ENCODE measurements at regions not wholly inside any gene's neighbourhood (a gene's known extent, or its start where the extent isn't known, plus 50 kb on each side); places are given as distances from the start of the nearest gene placed in this dataset.
A peak's percentile ranks its signal among the peaks of the same experiment; 100 is the strongest.
"Not testable (repeated sequence)": the region's sequence is repeated elsewhere in the genome, so short reads cannot be mapped to it uniquely, and the experiment has no call there.

- no peak for TF ChIP-seq TEAD4 (CRISPR knock-in tag; IDR thresholded peaks at IDR 0.05)
Observed at GRCh38 chr15:46089467-46089935, 454.7 kb downstream of the SQOR start (continued).

GRCh38 chr15:46091860-46092450, 457.1 kb downstream of the SQOR start:
- TF ChIP-seq CTCF (IDR thresholded peaks at IDR 0.05) = peak; percentile 71
- TF ChIP-seq ESRRA (CRISPR knock-in tag; IDR thresholded peaks at IDR 0.05; ENCODE audit: borderline replicate concordance) = no peak
- no peak for TF ChIP-seq PREB (CRISPR knock-in tag; IDR thresholded peaks at IDR 0.05; ENCODE audit: borderline replicate concordance)
- no peak overlapping the region for H3K27ac Mint-ChIP-seq
- no peak overlapping the region for H3K4me3 Mint-ChIP-seq
- H3K36me3 Mint-ChIP-seq = peaks cover 7% of the 10 kb centered on the region
- DNase-seq (ENCODE audit: low spot score) (peak; percentile 38), ATAC-seq (peak; percentile 73)
- CTCF ChIA-PET = interaction anchor here (0.6 to 1.3 kb wide), 11 partner anchors 9 to 228 kb away, joined by 3 to 8 read pairs (median 3); no protein-coding TSS in a partner anchor
- H3K27me3 Mint-ChIP-seq (ENCODE audit: low read depth) = no peaks in the 10 kb centered on the region; the same call in 1 of the 2 replicates
- peaks cover 16% of the 10 kb centered on the region for H3K9me3 Mint-ChIP-seq
- peaks cover 18% of the 10 kb centered on the region for H3K4me1 Mint-ChIP-seq
- POLR2A ChIA-PET = no interaction called here

- H3K36me3 Mint-ChIP-seq = peaks cover 20% of the 10 kb centered on the region
- ATAC-seq; H3K27ac Mint-ChIP-seq; POLR2A ChIA-PET; H3K27me3 Mint-ChIP-seq (ENCODE audit: low read depth); CTCF ChIA-PET; DNase-seq (ENCODE audit: low spot score); H3K4me3 Mint-ChIP-seq; H3K4me1 Mint-ChIP-seq: not testable (repeated sequence)
- peaks cover 53% of the 10 kb centered on the region for H3K9me3 Mint-ChIP-seq
Observed at GRCh38 chr15:46098006-46098405, 463.2 kb downstream of the SQOR start.

GRCh38 chr15:46110755-46111154, 475.9 kb downstream of the SQOR start:
- no peak for ATAC-seq
- CTCF ChIA-PET = no interaction called here
- no peak for TF ChIP-seq E2F4 (CRISPR knock-in tag; IDR thresholded peaks at IDR 0.05; ENCODE audit: borderline replicate concordance, low read depth)
- TF ChIP-seq GABPB1 (CRISPR knock-in tag; IDR thresholded peaks at IDR 0.05) = no peak
- TF ChIP-seq ZNF281 (CRISPR knock-in tag; IDR thresholded peaks at IDR 0.05) = no peak
- no peak for TF ChIP-seq ESRRA (CRISPR knock-in tag; IDR thresholded peaks at IDR 0.05; ENCODE audit: borderline replicate concordance)
- no peak for TF ChIP-seq MYBL2 (CRISPR knock-in tag; IDR thresholded peaks at IDR 0.05)
- TF ChIP-seq ATF2 (CRISPR knock-in tag; IDR thresholded peaks at IDR 0.05; ENCODE audit: borderline replicate concordance, low read depth) = no peak
- TF ChIP-seq PRDM15 (CRISPR knock-in tag; IDR thresholded peaks at IDR 0.05) = no peak
- TF ChIP-seq USF2 (CRISPR knock-in tag; IDR thresholded peaks at IDR 0.05) = no peak
- no peak for TF ChIP-seq CREM (CRISPR knock-in tag; IDR thresholded peaks at IDR 0.05)
- no peak for TF ChIP-seq JUN (CRISPR knock-in tag; IDR thresholded peaks at IDR 0.05)
- TF ChIP-seq TEAD1 (CRISPR knock-in tag; IDR thresholded peaks at IDR 0.05) = no peak
- TF ChIP-seq FOXJ3 (CRISPR knock-in tag; IDR thresholded peaks at IDR 0.05; ENCODE audit: borderline replicate concordance) = no peak

More at GRCh38 chr15:46110755-46111154, 475.9 kb downstream of the SQOR start:
- Mint-ChIP-seq H3K4me3 (no peak overlapping the region), H3K9me3 (peaks cover 4% of the 10 kb centered on the region), H3K4me1 (no peaks in the 10 kb centered on the region), H3K36me3 (no peaks in the 10 kb centered on the region), H3K27me3 (ENCODE audit: low read depth) (no peaks in the 10 kb centered on the region; the same call in 1 of the 2 replicates), H3K27ac (no peak overlapping the region)
- no peak for DNase-seq (ENCODE audit: low spot score)
- POLR2A ChIA-PET = no interaction called here

Measured in WTC11 (cell line).